CD4-positive, alpha-beta T cell (primary cell): ENCODE measurements at regions not wholly inside any gene's neighbourhood (a gene's known extent, or its start where the extent isn't known, plus 50 kb on each side); places are given as distances from the start of the nearest gene placed in this dataset.

Experiments
- ATAC-seq: fragments of 200-7000 bp; cut with Tn5 transposase; one replicate; pipeline ENCODE4 v1.10.0; 2022; ENCODE audit warnings: mild to moderate bottlenecking; ENCODE audit not compliant: poor library complexity
- CTCF ChIA-PET: fragments of 350-600 bp; sonication (Branson Sonifier 250); formaldehyde crosslinking; loops from one replicate; lab custom pipeline; 2021; ENCODE audit warnings: antibody characterized with exemption, inconsistent platforms; lab: Charles Lee
- POLR2A ChIA-PET: fragments of 350-600 bp; sonication (Branson Sonifier 250); formaldehyde crosslinking; loops from one replicate; lab custom pipeline; 2021; ENCODE audit warnings: antibody characterized with exemption, inconsistent platforms; lab: Charles Lee
- DNase-seq, 14 experiments: peaks; one replicate each; pipeline ENCODE4 v3.0.0-alpha.2; 2013 to 2020; ENCODE audit warnings: mixed read lengths in 2 of 14
- H3K27ac ChIP-seq, 2 donors: one replicate each; pipeline versions ENCODE4 v1.5.1 to v1.7.0; 2013; ENCODE audit warnings: low read length in 2 of 2, low read depth in 1 of 2, mild to moderate bottlenecking in 1 of 2
- H3K27me3 ChIP-seq, 2 experiments: 1 replicate in 1 of 2; 2 replicates in 1 of 2; pipeline versions ENCODE4 v1.6.1 to v1.7.0; 2013; ENCODE audit warnings: low read length in 2 of 2, control low read depth in 1 of 2, mild to moderate bottlenecking in 1 of 2, moderate library complexity in 1 of 2; ENCODE audit not compliant: insufficient read depth in 2 of 2, control insufficient read depth in 1 of 2
- H3K36me3 ChIP-seq: one replicate; pipeline ENCODE4 v1.6.1; 2013; ENCODE audit warnings: low read length, control low read depth; ENCODE audit not compliant: insufficient read depth
- H3K4me1 ChIP-seq: one replicate; pipeline ENCODE4 v1.6.1; 2013; ENCODE audit warnings: low read length, control low read depth; ENCODE audit not compliant: insufficient read depth
- H3K4me3 ChIP-seq: one replicate; pipeline ENCODE4 v1.5.1; 2013; ENCODE audit warnings: mild to moderate bottlenecking, low read length, moderate library complexity
- H3K9me3 ChIP-seq, 2 experiments: 1 replicate in 1 of 2; 2 replicates in 1 of 2; pipeline versions ENCODE4 v1.6.1 to v1.7.0; 2013; ENCODE audit warnings: low read length in 2 of 2, mild to moderate bottlenecking in 2 of 2, control low read depth in 1 of 2, moderate library complexity in 1 of 2; ENCODE audit not compliant: control insufficient read depth in 1 of 2, insufficient read depth in 1 of 2
- H3K27ac Mint-ChIP-seq: one replicate; pipeline ENCODE4 v1.8.0; 2020; ENCODE audit warnings: mixed read lengths
- H3K27me3 Mint-ChIP-seq: one replicate; pipeline ENCODE4 v1.8.0; 2021; ENCODE audit warnings: mixed read lengths
- H3K36me3 Mint-ChIP-seq: one replicate; pipeline ENCODE4 v1.8.0; 2021; ENCODE audit warnings: low read depth, mixed read lengths
- H3K4me1 Mint-ChIP-seq: one replicate; pipeline ENCODE4 v1.8.0; 2021; ENCODE audit warnings: low read depth, mixed read lengths
- H3K4me3 Mint-ChIP-seq: one replicate; pipeline ENCODE4 v1.8.0; 2020; ENCODE audit warnings: mild to moderate bottlenecking, mixed read lengths
- H3K9me3 Mint-ChIP-seq: one replicate; pipeline ENCODE4 v1.8.0; 2020; ENCODE audit warnings: mixed read lengths
- intact Hi-C, 2 experiments: fragments of 100-400 bp; cut with DNase I in 1 of 2; cut with micrococcal nuclease in 1 of 2; formaldehyde crosslinking; loops; one replicate each; pipeline versions ENCODE4 v1.15.1 to v1.9.0; 2023 to 2025; cut with DNase I, micrococcal nuclease
- TF ChIP-seq, protein P1 (sequence below): fragments of 200-600 bp; IDR thresholded peaks from one replicate; pipeline ENCODE4 v1.8.0; 2022; ENCODE audit warnings: antibody characterized with exemption, mild to moderate bottlenecking

DNA sequence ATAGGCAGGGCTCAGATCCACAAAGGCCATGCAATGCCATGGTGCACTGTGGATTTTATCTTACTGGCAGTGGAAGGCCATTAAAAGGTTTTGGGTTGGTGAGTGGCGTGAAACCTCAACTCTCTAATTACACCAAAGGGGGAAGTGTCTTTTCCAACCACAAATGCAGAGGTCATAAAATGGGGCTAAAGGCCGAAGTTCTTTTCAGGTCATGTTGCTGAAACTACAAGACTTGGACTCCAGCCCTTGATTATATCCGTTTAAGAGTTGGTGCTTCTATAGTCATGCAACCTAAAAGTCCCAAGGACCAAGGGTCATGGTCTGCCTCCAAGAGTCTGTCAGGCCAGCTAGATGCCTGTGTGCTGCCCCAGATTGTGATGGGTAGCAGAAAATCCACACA lies 434.3 kb downstream of the RAB38 start:
- Histone ChIP-seq H3K36me3 (no peaks in the 10 kb centered on the region), H3K4me3 (no peak overlapping the region), H3K9me3 (no peaks in the 10 kb centered on the region), H3K27ac (no peak overlapping the region), H3K27me3 (no peaks in the 10 kb centered on the region), H3K4me1 (no peaks in the 10 kb centered on the region)
- TF ChIP-seq, protein P1, sequence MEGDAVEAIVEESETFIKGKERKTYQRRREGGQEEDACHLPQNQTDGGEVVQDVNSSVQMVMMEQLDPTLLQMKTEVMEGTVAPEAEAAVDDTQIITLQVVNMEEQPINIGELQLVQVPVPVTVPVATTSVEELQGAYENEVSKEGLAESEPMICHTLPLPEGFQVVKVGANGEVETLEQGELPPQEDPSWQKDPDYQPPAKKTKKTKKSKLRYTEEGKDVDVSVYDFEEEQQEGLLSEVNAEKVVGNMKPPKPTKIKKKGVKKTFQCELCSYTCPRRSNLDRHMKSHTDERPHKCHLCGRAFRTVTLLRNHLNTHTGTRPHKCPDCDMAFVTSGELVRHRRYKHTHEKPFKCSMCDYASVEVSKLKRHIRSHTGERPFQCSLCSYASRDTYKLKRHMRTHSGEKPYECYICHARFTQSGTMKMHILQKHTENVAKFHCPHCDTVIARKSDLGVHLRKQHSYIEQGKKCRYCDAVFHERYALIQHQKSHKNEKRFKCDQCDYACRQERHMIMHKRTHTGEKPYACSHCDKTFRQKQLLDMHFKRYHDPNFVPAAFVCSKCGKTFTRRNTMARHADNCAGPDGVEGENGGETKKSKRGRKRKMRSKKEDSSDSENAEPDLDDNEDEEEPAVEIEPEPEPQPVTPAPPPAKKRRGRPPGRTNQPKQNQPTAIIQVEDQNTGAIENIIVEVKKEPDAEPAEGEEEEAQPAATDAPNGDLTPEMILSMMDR = no peak
- Mint-ChIP-seq H3K27me3 (no peaks in the 10 kb centered on the region), H3K9me3 (no peaks in the 10 kb centered on the region), H3K4me1 (no peaks in the 10 kb centered on the region), H3K4me3 (no peak overlapping the region), H3K36me3 (no peaks in the 10 kb centered on the region), H3K27ac (no peak overlapping the region)
- DNase-seq (no peak), ATAC-seq (no peak)
- intact Hi-C loops = no loop called here
- ChIA-PET POLR2A (no interaction called here), CTCF (no interaction called here)

DNA sequence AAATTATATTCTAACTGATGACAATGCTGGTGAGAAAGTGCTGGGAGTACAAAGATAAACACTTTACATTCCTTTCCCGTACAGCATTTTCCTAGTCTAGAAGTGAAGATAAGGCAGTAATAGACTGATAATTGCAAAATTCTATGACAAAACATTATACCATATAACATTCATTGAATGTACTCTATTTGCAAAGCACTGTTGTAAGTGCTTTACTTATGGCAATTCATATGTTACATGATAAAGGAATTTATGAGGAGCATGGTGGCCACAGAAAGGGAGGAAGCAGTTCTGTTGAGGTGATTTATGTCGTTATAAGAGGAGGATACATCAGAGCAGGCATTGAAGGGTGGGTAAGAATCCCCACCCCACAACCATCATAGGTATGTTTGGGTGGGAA lies 434.8 kb downstream of the RAB38 start:
- H3K27ac Mint-ChIP-seq = no peak overlapping the region
- Histone ChIP-seq H3K9me3 (no peaks in the 10 kb centered on the region), H3K4me1 (no peaks in the 10 kb centered on the region), H3K27ac (no peak overlapping the region), H3K27me3 (no peaks in the 10 kb centered on the region), H3K36me3 (no peaks in the 10 kb centered on the region), H3K4me3 (no peak overlapping the region)
- H3K4me1 Mint-ChIP-seq = no peaks in the 10 kb centered on the region
- no peak for DNase-seq
- H3K36me3 Mint-ChIP-seq = no peaks in the 10 kb centered on the region
- no peaks in the 10 kb centered on the region for H3K9me3 Mint-ChIP-seq
- TF ChIP-seq, protein P1 = no peak
- intact Hi-C loops = no loop called here
- no peak for ATAC-seq
- CTCF ChIA-PET = no interaction called here
- H3K27me3 Mint-ChIP-seq = no peaks in the 10 kb centered on the region
- POLR2A ChIA-PET = no interaction called here
- no peak overlapping the region for H3K4me3 Mint-ChIP-seq

DNA sequence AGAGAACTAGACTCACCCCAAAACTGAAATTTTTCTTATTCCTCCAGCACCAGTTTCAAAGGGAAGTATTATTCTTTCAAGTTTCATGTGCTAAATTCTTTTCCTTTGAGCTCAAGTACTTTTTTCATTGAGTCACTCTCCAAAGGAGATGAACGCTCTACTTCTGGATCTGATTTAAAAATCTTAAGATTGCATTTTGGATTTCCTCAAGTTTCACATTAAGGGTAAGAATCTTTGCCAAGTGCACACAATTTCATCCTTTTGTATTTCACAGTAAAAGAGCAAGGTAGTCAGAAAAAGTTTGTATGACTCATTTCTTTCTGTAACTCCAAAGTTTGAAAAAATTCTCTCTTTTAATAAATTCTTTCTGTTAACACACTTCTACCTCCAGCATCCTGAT lies 435.5 kb downstream of the RAB38 start:
- intact Hi-C loops = no loop called here
- Histone ChIP-seq H3K27ac (no peak overlapping the region), H3K36me3 (no peaks in the 10 kb centered on the region), H3K4me1 (no peaks in the 10 kb centered on the region), H3K9me3 (no peaks in the 10 kb centered on the region), H3K4me3 (no peak overlapping the region), H3K27me3 (no peaks in the 10 kb centered on the region)
- no peaks in the 10 kb centered on the region for H3K27me3 Mint-ChIP-seq
- TF ChIP-seq, protein P1 = no peak
- no peak for ATAC-seq
- no peak overlapping the region for H3K4me3 Mint-ChIP-seq
- no peak overlapping the region for H3K27ac Mint-ChIP-seq
- ChIA-PET CTCF (no interaction called here), POLR2A (no interaction called here)
- H3K36me3 Mint-ChIP-seq = no peaks in the 10 kb centered on the region
- H3K9me3 Mint-ChIP-seq = no peaks in the 10 kb centered on the region
- no peaks in the 10 kb centered on the region for H3K4me1 Mint-ChIP-seq
- DNase-seq = no peak
